Mesothelial cell of epicardium (in vitro differentiated cells): ENCODE measurements at regions not wholly inside any gene's neighbourhood (a gene's known extent, or its start where the extent isn't known, plus 50 kb on each side); places are given as distances from the start of the nearest gene placed in this dataset.

Source experiments
- DNase-seq, 2 experiments: peaks; one replicate each; pipeline ENCODE4 v3.0.0; 2021; ENCODE audit warnings: low spot score in 2 of 2; ENCODE audit not compliant: unreplicated experiment in 2 of 2
- H3K27ac Mint-ChIP-seq: 2 replicates; pipeline ENCODE4 v1.8.0; 2021; ENCODE audit warnings: mixed read lengths
- H3K27me3 Mint-ChIP-seq: 2 replicates; pipeline ENCODE4 v1.8.0; 2021; ENCODE audit warnings: low read depth, mixed read lengths
- H3K36me3 Mint-ChIP-seq: 2 replicates; pipeline ENCODE4 v1.8.0; 2021; ENCODE audit warnings: mixed read lengths
- H3K4me1 Mint-ChIP-seq: 2 replicates; pipeline ENCODE4 v1.8.0; 2021; ENCODE audit warnings: mixed read lengths
- H3K4me3 Mint-ChIP-seq: 2 replicates; pipeline ENCODE4 v1.8.0; 2021; ENCODE audit warnings: mild to moderate bottlenecking, moderate library complexity, mixed read lengths
- H3K9me3 Mint-ChIP-seq: 2 replicates; pipeline ENCODE4 v1.8.0; 2021; ENCODE audit warnings: mixed read lengths
- CTCF ChIP-seq: fragments of 200-600 bp; sonication (generic); IDR thresholded peaks from one replicate; pipeline ENCODE4 v1.5.0; 2021; ENCODE audit warnings: antibody characterized with exemption; ENCODE audit not compliant: unreplicated experiment

- Mint-ChIP-seq H3K9me3 (no peaks in the 10 kb centered on the region), H3K27me3 (no peaks in the 10 kb centered on the region), H3K4me1 (peaks cover 5% of the 10 kb centered on the region), H3K27ac (no peak overlapping the region), H3K36me3 (no peaks in the 10 kb centered on the region), H3K4me3 (no peak overlapping the region)
- no peak for TF ChIP-seq CTCF
- DNase-seq, result no peak
Observed at GRCh38 chr3:188067932-188068331, 86.0 kb upstream of the LPP start.

- H3K36me3 Mint-ChIP-seq, result no peaks in the 10 kb centered on the region
- no peaks in the 10 kb centered on the region for H3K9me3 Mint-ChIP-seq
- TF ChIP-seq CTCF, result no peak
- H3K4me3 Mint-ChIP-seq, result no peak overlapping the region
- no peaks in the 10 kb centered on the region for H3K27me3 Mint-ChIP-seq
- peaks cover 5% of the 10 kb centered on the region for H3K4me1 Mint-ChIP-seq
- H3K27ac Mint-ChIP-seq, result no peak overlapping the region
- DNase-seq, result no peak
Observed at GRCh38 chr3:188068342-188068741, 85.6 kb upstream of the LPP start.

- no peak overlapping the region for H3K27ac Mint-ChIP-seq
- TF ChIP-seq CTCF, result no peak
- no peaks in the 10 kb centered on the region for H3K36me3 Mint-ChIP-seq
- no peak for DNase-seq
- no peak overlapping the region for H3K4me3 Mint-ChIP-seq
- no peaks in the 10 kb centered on the region for H3K9me3 Mint-ChIP-seq
- no peaks in the 10 kb centered on the region for H3K27me3 Mint-ChIP-seq
- H3K4me1 Mint-ChIP-seq, result peaks cover 3% of the 10 kb centered on the region
Observed at GRCh38 chr3:188071636-188072035, 82.3 kb upstream of the LPP start.

GRCh38 chr3:188076176-188076575 is 77.8 kb upstream of the LPP start:
- Mint-ChIP-seq H3K36me3 (no peaks in the 10 kb centered on the region), H3K4me1 (peaks cover 3% of the 10 kb centered on the region), H3K27me3 (no peaks in the 10 kb centered on the region), H3K4me3 (no peak overlapping the region), H3K9me3 (peaks cover 9% of the 10 kb centered on the region), H3K27ac (no peak overlapping the region)
- no peak for DNase-seq
- TF ChIP-seq CTCF, result no peak

GRCh38 chr3:188077160-188077799 is 76.7 kb upstream of the LPP start:
- Mint-ChIP-seq H3K4me1 (peaks cover under 1% of the 10 kb centered on the region), H3K27me3 (no peaks in the 10 kb centered on the region), H3K36me3 (no peaks in the 10 kb centered on the region), H3K4me3 (no peak overlapping the region), H3K27ac (no peak overlapping the region), H3K9me3 (peaks cover 9% of the 10 kb centered on the region)
- TF ChIP-seq CTCF, result no peak
- no peak for DNase-seq

- peaks cover 13% of the 10 kb centered on the region for H3K4me1 Mint-ChIP-seq
- peaks cover 9% of the 10 kb centered on the region for H3K9me3 Mint-ChIP-seq
- H3K27ac Mint-ChIP-seq, result no peak overlapping the region
Observed at GRCh38 chr3:188080091-188080490, 73.9 kb upstream of the LPP start.

More at GRCh38 chr3:188080091-188080490, 73.9 kb upstream of the LPP start:
- no peak overlapping the region for H3K4me3 Mint-ChIP-seq
- DNase-seq, result no peak
- H3K36me3 Mint-ChIP-seq, result no peaks in the 10 kb centered on the region
- no peaks in the 10 kb centered on the region for H3K27me3 Mint-ChIP-seq
- TF ChIP-seq CTCF, result no peak
